NCI-H2171 (cell line): ENCODE measurements at regions not wholly inside any gene's neighbourhood (a gene's known extent, or its start where the extent isn't known, plus 50 kb on each side); places are given as distances from the start of the nearest gene placed in this dataset.
A peak's percentile ranks its signal among the peaks of the same experiment; 100 is the strongest.
"Not testable (repeated sequence)": the region's sequence is repeated elsewhere in the genome, so short reads cannot be mapped to it uniquely, and the experiment has no call there.

Experiments used
- DNase-seq: peaks from one replicate; lab custom pipeline; 2025; lab: John Stamatoyannopoulos, UW

- no peak for DNase-seq
Observed at GRCh38 chrX:9271789-9272525, 192.9 kb upstream of the TBL1X start.

GRCh38 chrX:9273744-9274143, 191.1 kb upstream of the TBL1X start:
- DNase-seq = no peak

DNA sequence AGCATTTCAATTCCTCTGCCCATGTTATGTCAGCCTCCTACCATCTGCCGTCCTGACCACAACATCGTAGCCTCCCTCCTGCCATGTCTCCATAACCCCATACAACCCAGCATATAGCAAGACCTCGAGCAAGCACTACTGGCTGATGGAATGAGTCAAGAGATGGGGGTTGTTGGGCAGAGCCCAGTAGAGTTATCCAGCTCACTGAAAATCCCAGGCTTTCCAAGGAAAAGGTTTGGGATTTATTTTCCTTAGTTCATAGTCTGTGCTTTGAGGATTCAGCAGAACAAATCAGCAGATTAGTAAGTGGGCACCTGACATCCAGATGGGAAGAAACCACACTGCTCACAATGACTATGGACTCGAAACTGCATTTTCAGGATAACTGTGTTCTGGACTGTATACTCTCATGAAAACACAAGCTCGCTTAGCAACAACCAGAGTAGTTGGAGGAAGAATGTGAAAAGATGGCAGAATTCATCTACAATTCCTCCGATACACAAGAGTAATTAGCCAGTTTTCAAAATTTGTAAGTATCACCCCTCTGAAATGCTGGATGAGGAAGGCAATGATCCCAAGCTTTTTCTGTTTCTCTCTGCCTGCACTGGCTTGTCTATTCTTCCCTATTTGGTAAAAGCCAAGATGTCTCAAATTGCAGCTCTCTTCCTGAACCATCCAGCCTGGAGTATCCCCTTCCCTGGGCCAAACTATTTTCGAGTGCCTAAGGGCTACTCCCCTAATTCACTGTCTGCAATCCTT, 186.2 kb upstream of the TBL1X start:
- no peak for DNase-seq

DNA sequence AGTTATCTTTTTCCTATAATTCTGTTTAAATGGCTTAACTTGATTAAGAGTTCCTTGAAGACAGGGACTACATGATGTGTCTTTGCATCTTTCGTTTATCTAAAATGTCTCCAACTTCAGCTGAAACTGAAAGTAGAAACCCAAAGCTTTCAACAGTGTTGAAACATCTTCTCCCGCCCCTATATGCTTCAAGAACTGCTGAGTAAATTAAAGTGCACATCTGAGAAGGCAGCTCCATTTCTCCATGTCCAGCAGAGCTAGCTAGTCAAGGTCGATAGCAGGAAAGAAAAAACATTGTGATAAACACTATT, 185.7 kb upstream of the TBL1X start:
- DNase-seq = no peak

- DNase-seq = peak; percentile 4
Observed at GRCh38 chrX:9280831-9281230, 184.0 kb upstream of the TBL1X start.

DNA sequence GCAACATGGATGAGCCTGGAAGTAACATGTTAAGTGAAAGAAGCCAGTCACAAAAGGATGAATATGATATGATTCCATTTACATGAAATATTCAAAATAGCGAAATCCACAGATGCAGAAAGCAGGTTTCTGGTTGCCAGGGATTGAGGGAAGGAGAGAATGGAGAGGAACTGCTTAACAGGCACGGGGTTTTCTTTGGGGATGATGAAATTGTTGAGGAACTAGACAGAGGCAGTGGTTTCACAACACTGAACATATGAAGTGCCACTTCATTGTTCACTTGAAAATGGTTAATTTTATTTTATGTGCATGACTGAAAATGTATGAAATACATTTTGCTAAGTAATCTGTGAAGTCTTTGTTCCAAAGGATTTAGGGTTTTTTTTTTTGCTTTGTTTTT, 182.5 kb upstream of the TBL1X start:
- no peak for DNase-seq

GRCh38 chrX:9285342-9285771, 179.5 kb upstream of the TBL1X start:
- no peak for DNase-seq

- no peak for DNase-seq
Observed at GRCh38 chrX:9286234-9286633, 178.6 kb upstream of the TBL1X start.

DNA sequence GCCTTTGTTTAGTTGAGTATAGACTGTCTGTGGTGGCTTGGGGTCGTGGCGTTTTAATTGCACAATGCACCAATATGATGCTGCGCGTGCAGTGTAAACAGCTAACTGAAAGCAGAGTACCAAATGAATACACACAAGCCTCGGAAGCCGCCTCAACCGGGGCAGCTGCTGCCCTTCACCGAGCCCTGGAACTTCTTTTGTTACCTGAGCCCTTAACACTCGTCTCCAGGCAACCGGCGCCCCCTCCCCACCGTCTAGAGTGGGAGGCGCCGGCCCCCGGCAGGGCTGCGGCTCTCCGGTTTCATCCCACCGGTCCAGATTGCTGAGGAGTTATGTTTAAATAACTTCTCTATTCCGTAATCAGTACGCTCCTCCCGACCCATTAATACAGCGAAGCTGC, 173.2 kb upstream of the TBL1X start:
- DNase-seq = peak; percentile 47

DNA sequence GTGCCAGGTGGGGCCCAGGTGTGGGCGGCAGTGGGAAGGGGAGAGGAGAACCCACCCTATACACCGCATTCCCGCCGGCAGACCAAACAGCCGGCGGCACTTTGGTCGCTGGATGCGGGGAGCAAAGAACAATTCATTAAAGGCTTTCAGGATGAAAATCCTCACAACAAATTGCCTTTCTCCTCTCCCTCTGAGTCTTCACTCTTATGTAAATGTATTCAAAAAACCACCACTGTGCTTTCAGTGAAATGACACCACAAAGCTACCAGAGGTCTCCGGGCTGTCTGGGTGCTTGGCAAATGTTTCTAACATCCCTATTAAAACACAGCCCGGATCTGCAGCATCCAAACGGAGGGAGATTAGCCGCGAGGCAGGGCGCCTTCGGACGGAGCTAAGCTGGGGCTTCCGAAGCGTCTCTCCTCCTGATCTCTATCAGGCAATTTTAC, 171.8 kb upstream of the TBL1X start:
- DNase-seq = no peak

DNA sequence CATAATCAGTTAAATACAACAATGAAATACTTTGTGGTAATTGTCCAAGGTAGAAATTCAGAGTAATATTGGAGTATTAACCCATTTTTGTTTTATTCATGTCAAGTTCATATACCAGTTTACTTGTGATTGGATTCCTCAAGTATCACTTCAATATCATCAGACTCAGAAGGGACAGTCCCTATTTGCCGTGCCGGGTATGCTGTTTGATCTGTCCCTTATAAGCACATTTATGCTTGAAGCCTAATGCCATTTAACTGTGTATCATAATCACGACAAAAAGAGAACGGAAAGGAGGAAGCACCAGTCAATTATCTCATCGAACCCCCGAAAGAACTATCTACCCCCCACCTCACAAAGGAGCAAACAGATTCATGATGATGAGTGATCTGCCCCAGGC, 171.0 kb upstream of the TBL1X start:
- no peak for DNase-seq

DNA sequence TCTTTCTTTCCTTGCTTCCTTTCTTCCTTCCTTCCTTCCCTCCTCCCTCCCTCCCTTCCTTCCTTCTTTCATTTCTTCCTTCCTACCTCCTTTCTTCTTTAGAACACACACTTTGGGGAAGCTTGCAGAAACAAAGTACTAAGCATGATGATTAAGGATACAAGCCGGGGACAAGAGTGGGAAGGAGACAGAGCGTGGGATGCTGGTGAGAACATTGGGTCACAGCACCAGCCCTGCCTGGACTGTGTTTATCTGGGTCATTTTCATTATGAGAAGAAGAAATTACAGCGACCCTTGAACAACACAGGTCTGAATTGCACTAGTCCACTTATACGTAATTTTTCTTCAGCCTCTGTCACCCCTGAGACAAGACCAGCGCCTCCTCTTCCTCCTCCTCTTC, 169.3 kb upstream of the TBL1X start:
- no peak for DNase-seq

DNA sequence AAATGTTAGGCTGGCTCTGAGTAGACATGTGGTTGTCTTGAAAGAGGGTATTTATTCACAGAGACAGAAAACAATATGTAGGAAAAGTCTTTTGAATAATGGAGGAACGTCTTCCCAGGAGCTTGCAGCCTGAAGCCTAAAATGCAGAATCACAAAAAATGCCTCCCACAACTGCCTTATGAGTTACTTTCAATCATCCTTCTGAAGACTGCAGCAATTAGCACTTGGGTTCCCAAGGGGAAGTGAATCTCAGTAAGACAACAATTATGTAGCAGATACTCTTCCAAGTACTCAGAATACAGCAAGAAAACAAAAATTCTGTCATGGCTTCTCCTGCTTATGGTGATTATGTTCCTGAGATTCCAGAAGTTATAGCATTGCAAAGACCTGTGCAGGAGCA, 166.6 kb upstream of the TBL1X start:
- DNase-seq = no peak

- not testable (repeated sequence) for DNase-seq
Observed at GRCh38 chrX:9299681-9300080, 165.2 kb upstream of the TBL1X start.

- no peak for DNase-seq
Observed at GRCh38 chrX:9301836-9302235, 163.0 kb upstream of the TBL1X start.

- DNase-seq = no peak
Observed at GRCh38 chrX:9302381-9302780, 162.5 kb upstream of the TBL1X start.

DNA sequence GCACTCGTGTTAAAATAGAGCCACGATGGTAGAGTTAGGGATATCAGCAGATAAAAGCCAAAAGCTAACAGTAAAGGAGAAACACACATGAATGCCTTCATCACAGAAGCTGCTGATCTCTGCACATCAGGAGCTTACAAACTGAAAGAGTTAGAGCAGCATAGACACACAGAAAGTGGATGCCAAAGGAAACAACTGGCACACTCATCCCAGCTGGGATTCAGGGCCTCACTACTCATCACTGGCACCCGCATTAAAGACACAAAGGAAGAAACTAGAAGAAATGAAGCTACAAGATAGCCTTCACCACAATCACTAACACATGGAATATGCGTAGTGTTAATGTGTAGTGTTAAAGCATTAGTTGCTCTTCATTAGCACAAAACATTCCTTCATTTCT, 156.4 kb upstream of the TBL1X start:
- no peak for DNase-seq

GRCh38 chrX:9310616-9311015, 154.2 kb upstream of the TBL1X start:
- DNase-seq = no peak

GRCh38 chrX:9311421-9312160, 153.3 kb upstream of the TBL1X start:
- DNase-seq = no peak

- no peak for DNase-seq
Observed at GRCh38 chrX:9312922-9313867, 151.7 kb upstream of the TBL1X start.

- no peak for DNase-seq
Observed at GRCh38 chrX:9315086-9315485, 149.8 kb upstream of the TBL1X start.

GRCh38 chrX:9316096-9316495, 148.8 kb upstream of the TBL1X start:
- no peak for DNase-seq
